WTC11 (cell line): ENCODE measurements at regions not wholly inside any gene's neighbourhood (a gene's known extent, or its start where the extent isn't known, plus 50 kb on each side); places are given as distances from the start of the nearest gene placed in this dataset.

Experiments used
- GRHL2 ChIP-seq: fragments of 250-450 bp; sonication (Bioruptor Pico); IDR thresholded peaks from 2 replicates; pipeline ENCODE4 v1.8.0; 2022; ENCODE audit warnings: mild to moderate bottlenecking, moderate library complexity; ENCODE audit not compliant: insufficient replicate concordance, severe bottlenecking
- ZNF121 ChIP-seq: sonication (generic); formaldehyde crosslinking; IDR thresholded peaks from 2 replicates; pipeline ENCODE4 v1.8.0; 2023; ENCODE audit warnings: missing genetic modification reagents
- TF ChIP-seq, protein P1 (sequence below): fragments of 200-600 bp; IDR thresholded peaks from 2 replicates; pipeline ENCODE4 v1.8.0; 2022; ENCODE audit warnings: antibody characterized with exemption

DNA sequence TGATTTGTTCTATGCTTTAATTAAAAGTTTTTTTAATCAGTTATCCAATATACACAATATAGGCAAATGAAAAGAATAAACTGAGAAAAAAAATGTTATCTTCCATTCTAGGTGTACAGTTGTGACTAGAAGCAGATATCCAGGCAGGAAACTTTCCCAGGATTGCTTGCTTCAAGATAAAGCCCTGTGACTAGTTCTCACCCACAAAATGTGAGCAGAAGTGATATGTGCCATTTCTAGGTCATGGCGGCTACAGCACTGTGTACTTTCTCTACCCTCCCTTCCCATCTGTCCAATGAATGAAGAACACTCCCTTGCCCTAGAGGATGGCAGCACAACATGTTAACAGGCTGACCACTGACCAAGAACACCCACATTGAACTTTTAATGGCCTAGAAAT is 110.5 kb upstream of the STT3B start:
- no peak for TF ChIP-seq GRHL2 (CRISPR knock-in tag)
- no peak for TF ChIP-seq ZNF121 (CRISPR knock-in tag)
- TF ChIP-seq, protein P1, sequence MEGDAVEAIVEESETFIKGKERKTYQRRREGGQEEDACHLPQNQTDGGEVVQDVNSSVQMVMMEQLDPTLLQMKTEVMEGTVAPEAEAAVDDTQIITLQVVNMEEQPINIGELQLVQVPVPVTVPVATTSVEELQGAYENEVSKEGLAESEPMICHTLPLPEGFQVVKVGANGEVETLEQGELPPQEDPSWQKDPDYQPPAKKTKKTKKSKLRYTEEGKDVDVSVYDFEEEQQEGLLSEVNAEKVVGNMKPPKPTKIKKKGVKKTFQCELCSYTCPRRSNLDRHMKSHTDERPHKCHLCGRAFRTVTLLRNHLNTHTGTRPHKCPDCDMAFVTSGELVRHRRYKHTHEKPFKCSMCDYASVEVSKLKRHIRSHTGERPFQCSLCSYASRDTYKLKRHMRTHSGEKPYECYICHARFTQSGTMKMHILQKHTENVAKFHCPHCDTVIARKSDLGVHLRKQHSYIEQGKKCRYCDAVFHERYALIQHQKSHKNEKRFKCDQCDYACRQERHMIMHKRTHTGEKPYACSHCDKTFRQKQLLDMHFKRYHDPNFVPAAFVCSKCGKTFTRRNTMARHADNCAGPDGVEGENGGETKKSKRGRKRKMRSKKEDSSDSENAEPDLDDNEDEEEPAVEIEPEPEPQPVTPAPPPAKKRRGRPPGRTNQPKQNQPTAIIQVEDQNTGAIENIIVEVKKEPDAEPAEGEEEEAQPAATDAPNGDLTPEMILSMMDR, result no peak
